ENCODE measurements at regions not wholly inside any gene's neighbourhood (a gene's known extent, or its start where the extent isn't known, plus 50 kb on each side); places are given as distances from the start of the nearest gene placed in this dataset.

- ChIA-PET SMC1A (ENCODE audit: uncharacterized antibody, unreplicated experiment) (no interaction called here), POLR2A (no interaction called here), RAD21 (ENCODE audit: unreplicated experiment) (no interaction called here), CTCF (interaction anchor here (0.7 kb wide), 1 partner anchor 186 kb away, joined by 3 read pairs; no protein-coding TSS in a partner anchor)
- intact Hi-C loops (cut with micrococcal nuclease; ENCODE audit: unreplicated experiment) (no loop called here), in situ Hi-C loops (cut with MboI) (no loop called here)
- Histone ChIP-seq H3K79me2 (ENCODE audit: control insufficient read depth, insufficient read depth, low read length) (no peaks in the 10 kb centered on the region), H3K27me3 (replicated peaks in 1 of 2; ENCODE audit: control insufficient read depth in 2 of 2, insufficient read depth in 2 of 2, low read length in 1 of 2) (no peaks in the 10 kb centered on the region), H2AFZ (ENCODE audit: control insufficient read depth, low read depth, low read length) (no peak overlapping the region), H3K4me2 (ENCODE audit: control insufficient read depth, insufficient read depth) (no peak overlapping the region), H3K4me1 (ENCODE audit: control insufficient read depth, insufficient read depth, low read length) (no peaks in the 10 kb centered on the region), H3K9me3 (replicated peaks; ENCODE audit: control insufficient read depth, insufficient read depth, low read length) (no peaks in the 10 kb centered on the region; the same call in 2 of the 3 replicates), H4K20me1 (ENCODE audit: control insufficient read depth, insufficient read depth) (no peaks in the 10 kb centered on the region), H3K4me3 (no peak overlapping the region), H3K9ac (ENCODE audit: control insufficient read depth, insufficient read depth, low read length) (no peak overlapping the region), H3K27ac (ENCODE audit: control insufficient read depth, insufficient read depth) (no peak overlapping the region), H3K36me3 (ENCODE audit: control insufficient read depth in 2 of 2, insufficient read depth in 2 of 2, low read length in 1 of 2) (no peaks in the 10 kb centered on the region)
- TF ChIP-seq, protein P1, sequence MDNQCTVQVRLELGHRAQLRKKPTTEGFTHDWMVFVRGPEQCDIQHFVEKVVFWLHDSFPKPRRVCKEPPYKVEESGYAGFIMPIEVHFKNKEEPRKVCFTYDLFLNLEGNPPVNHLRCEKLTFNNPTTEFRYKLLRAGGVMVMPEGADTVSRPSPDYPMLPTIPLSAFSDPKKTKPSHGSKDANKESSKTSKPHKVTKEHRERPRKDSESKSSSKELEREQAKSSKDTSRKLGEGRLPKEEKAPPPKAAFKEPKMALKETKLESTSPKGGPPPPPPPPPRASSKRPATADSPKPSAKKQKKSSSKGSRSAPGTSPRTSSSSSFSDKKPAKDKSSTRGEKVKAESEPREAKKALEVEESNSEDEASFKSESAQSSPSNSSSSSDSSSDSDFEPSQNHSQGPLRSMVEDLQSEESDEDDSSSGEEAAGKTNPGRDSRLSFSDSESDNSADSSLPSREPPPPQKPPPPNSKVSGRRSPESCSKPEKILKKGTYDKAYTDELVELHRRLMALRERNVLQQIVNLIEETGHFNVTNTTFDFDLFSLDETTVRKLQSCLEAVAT (IDR thresholded peaks at IDR 0.05) = no peak
- TF ChIP-seq PBX3 (IDR thresholded peaks at IDR 0.05; ENCODE audit: insufficient replicate concordance, low read depth, low read length) (no peak), ZNF622 (IDR thresholded peaks at IDR 0.05) (no peak), ZSCAN29 (IDR thresholded peaks at IDR 0.05) (no peak), ZZZ3 (IDR thresholded peaks at IDR 0.05; ENCODE audit: control insufficient read depth, insufficient read length, low read depth) (no peak), BMI1 (IDR thresholded peaks at IDR 0.05; ENCODE audit: borderline replicate concordance) (no peak), MTA3 (IDR thresholded peaks at IDR 0.05; ENCODE audit: borderline replicate concordance, low read length) (no peak), NFXL1 (IDR thresholded peaks at IDR 0.05; ENCODE audit: borderline replicate concordance) (no peak)
- 0% methylated on average over 4 of the region's 4 CpGs for WGBS (ENCODE audit: insufficient coverage, insufficient replicate concordance, low lambda C conversion rate, missing lambda C conversion rate)
- FAIRE-seq (no peak), ATAC-seq (no peak), DNase-seq (ENCODE audit: low read depth, low spot score) (no peak)
- BruUV-seq (replicated peaks) = no TSS peak
These were observed 161.2 kb upstream of the GRIA4 start for GRCh38 chr11:105448703-105449079.

Measured in GM12878 (cell line).